ENCODE measurements at regions not wholly inside any gene's neighbourhood (a gene's known extent, or its start where the extent isn't known, plus 50 kb on each side); places are given as distances from the start of the nearest gene placed in this dataset.

- H3K4me3 ChIP-seq: no peak overlapping the region
- no peaks in the 10 kb centered on the region for H3K36me3 ChIP-seq (ENCODE audit: control insufficient read depth, insufficient read depth, low read length)
- no TSS peak for BruUV-seq (replicated peaks)
- intact Hi-C loops (cut with micrococcal nuclease): no loop called here
- ChIA-PET POLR2A (no interaction called here), CTCF (ENCODE audit: low intra/inter-chr PET ratio) (no interaction called here)
- ATAC-seq: no peak
- H3K4me2 ChIP-seq (ENCODE audit: insufficient read depth, low read length): no peak overlapping the region
- no peaks in the 10 kb centered on the region for H3K79me2 ChIP-seq (ENCODE audit: control insufficient read depth, insufficient read depth, low read length)
- in situ Hi-C loops (cut with MboI): no loop called here
- no peak overlapping the region for H3K27ac ChIP-seq (ENCODE audit: extremely low read depth, low read depth, low read length)
- no peaks in the 10 kb centered on the region; the same call in 1 of the 2 replicates for H3K9me3 ChIP-seq (replicated peaks; ENCODE audit: control insufficient read depth, insufficient read depth, low read depth, low read length)
- H3K4me1 ChIP-seq (replicated peaks in 1 of 2; ENCODE audit: control insufficient read depth in 2 of 2, insufficient read depth in 2 of 2, low read length in 2 of 2): no peaks in the 10 kb centered on the region
- no peak for FAIRE-seq
- H4K20me1 ChIP-seq (replicated peaks; ENCODE audit: control insufficient read depth, insufficient read depth, low read length): no peaks in the 10 kb centered on the region
- no peaks in the 10 kb centered on the region for H3K27me3 ChIP-seq (ENCODE audit: control insufficient read depth in 2 of 2, insufficient read depth in 2 of 2, low read length in 2 of 2)
- no peaks in the 10 kb centered on the region for H3K9me1 ChIP-seq (ENCODE audit: control insufficient read depth, insufficient read depth, low read length)
- H2AFZ ChIP-seq (ENCODE audit: low read depth, low read length): no peak overlapping the region
- DNase-seq (ENCODE audit: extremely low read depth in 1 of 4, low spot score in 3 of 4): no peak
- H3K9ac ChIP-seq (ENCODE audit: insufficient read depth in 1 of 2, low read depth in 2 of 2, low read length in 2 of 2): no peak overlapping the region
- TF ChIP-seq EZH2 (IDR thresholded peaks at IDR 0.05; ENCODE audit: borderline replicate concordance, low read depth, low read length): no peak
- TF ChIP-seq SREBF2 (CRISPR knock-in tag; IDR thresholded peaks at IDR 0.05): no peak
- no peak for TF ChIP-seq REST (IDR thresholded peaks at IDR 0.05; ENCODE audit: borderline replicate concordance)
- TF ChIP-seq REST (CRISPR knock-in tag; IDR thresholded peaks at IDR 0.05; ENCODE audit: low read depth): no peak
- TF ChIP-seq POLR3A (IDR thresholded peaks at IDR 0.05; ENCODE audit: borderline replicate concordance, extremely low read depth, insufficient read depth, insufficient read length): no peak
- TF ChIP-seq THAP12 (CRISPR knock-in tag; IDR thresholded peaks at IDR 0.05): no peak
- TF ChIP-seq NFE2 (IDR thresholded peaks at IDR 0.05; ENCODE audit: low read depth): no peak
- TF ChIP-seq NRF1 (conservative IDR thresholded peaks at IDR 0.05 in 1 of 2, IDR thresholded peaks at IDR 0.05 in 1 of 2): no peak
- TF ChIP-seq ZNF134 (CRISPR knock-in tag; conservative IDR thresholded peaks at IDR 0.05): no peak
- TF ChIP-seq TOE1 (IDR thresholded peaks at IDR 0.05; ENCODE audit: borderline replicate concordance): no peak
- TF ChIP-seq TOE1 (CRISPR knock-in tag; IDR thresholded peaks at IDR 0.05; ENCODE audit: borderline replicate concordance, low read depth): no peak
- TF ChIP-seq DEAF1 (CRISPR knock-in tag; IDR thresholded peaks at IDR 0.05): no peak
Observed at GRCh38 chr1:95551201-95551600, 317.2 kb downstream of the RWDD3 start.
